ENCODE measurements at regions not wholly inside any gene's neighbourhood (a gene's known extent, or its start where the extent isn't known, plus 50 kb on each side); places are given as distances from the start of the nearest gene placed in this dataset.
"Not testable (repeated sequence)": the region's sequence is repeated elsewhere in the genome, so short reads cannot be mapped to it uniquely, and the experiment has no call there.

DNA sequence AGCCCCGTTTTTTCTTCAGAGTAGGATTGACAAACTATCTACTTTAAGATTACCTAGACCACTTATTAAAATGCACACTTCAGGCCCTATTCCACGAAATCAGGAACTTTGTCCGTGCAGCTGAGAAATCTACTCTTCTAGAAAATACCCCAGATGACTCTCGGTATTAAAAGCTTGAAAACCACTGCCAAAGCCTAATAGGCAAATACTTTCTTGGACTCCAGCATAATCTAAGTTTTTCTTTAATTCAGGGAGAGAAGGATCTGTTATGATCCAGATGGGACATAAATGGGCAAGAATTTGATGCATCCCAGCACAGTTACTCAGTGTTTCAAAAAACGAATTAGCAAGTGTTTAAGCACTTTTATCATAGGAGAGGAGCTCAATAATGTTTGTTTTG lies 94.5 kb downstream of the TMX1 start:
- DNase-seq: no peak
- no peaks in the 10 kb centered on the region for H3K36me3 Mint-ChIP-seq
- no peak overlapping the region for H3K27ac Mint-ChIP-seq
- H3K4me3 Mint-ChIP-seq: no peak overlapping the region
- H3K27me3 Mint-ChIP-seq: peaks cover 24% of the 10 kb centered on the region
- H3K4me1 Mint-ChIP-seq: no peaks in the 10 kb centered on the region
- no peaks in the 10 kb centered on the region for H3K9me3 Mint-ChIP-seq

DNA sequence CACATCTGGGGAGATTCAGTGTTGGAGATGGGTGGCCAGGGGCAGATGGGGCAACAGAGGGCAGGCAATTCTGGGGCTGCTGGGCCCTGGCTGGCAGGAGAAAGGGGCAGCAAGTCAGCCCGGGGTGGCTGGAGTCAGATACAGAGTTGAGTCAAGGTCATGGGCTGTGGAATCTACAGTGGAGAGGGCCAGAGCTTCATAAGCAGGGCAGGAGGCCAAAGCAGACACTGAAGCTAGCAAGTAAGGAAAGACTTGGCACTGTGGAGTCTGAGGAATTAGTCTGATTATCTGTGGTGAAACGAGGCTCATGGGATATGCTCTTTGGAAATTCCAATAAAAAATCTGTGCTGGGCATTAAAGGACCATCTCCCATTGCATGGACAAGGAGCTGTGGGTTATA lies 95.5 kb downstream of the TMX1 start:
- H3K4me1 Mint-ChIP-seq: no peaks in the 10 kb centered on the region
- no peak overlapping the region for H3K27ac Mint-ChIP-seq
- no peak overlapping the region for H3K4me3 Mint-ChIP-seq
- DNase-seq: no peak
- H3K9me3 Mint-ChIP-seq: no peaks in the 10 kb centered on the region
- peaks cover 18% of the 10 kb centered on the region for H3K27me3 Mint-ChIP-seq
- H3K36me3 Mint-ChIP-seq: no peaks in the 10 kb centered on the region

GRCh38 chr14:51335961-51336723 lies 96.1 kb downstream of the TMX1 start:
- no peaks in the 10 kb centered on the region for H3K4me1 Mint-ChIP-seq
- peaks cover 14% of the 10 kb centered on the region for H3K27me3 Mint-ChIP-seq
- H3K9me3 Mint-ChIP-seq: no peaks in the 10 kb centered on the region
- H3K4me3 Mint-ChIP-seq: no peak overlapping the region
- no peak overlapping the region for H3K27ac Mint-ChIP-seq
- no peak for DNase-seq
- H3K36me3 Mint-ChIP-seq: no peaks in the 10 kb centered on the region

GRCh38 chr14:51336734-51337133 lies 96.7 kb downstream of the TMX1 start:
- H3K27me3 Mint-ChIP-seq: peaks cover 12% of the 10 kb centered on the region
- no peak overlapping the region for H3K27ac Mint-ChIP-seq
- no peaks in the 10 kb centered on the region for H3K36me3 Mint-ChIP-seq
- no peak for DNase-seq
- H3K4me1 Mint-ChIP-seq: no peaks in the 10 kb centered on the region
- no peaks in the 10 kb centered on the region for H3K9me3 Mint-ChIP-seq
- H3K4me3 Mint-ChIP-seq: no peak overlapping the region

GRCh38 chr14:51337520-51337919 lies 97.5 kb downstream of the TMX1 start:
- Mint-ChIP-seq H3K9me3 (no peaks in the 10 kb centered on the region), H3K36me3 (no peaks in the 10 kb centered on the region), H3K27me3 (peaks cover 9% of the 10 kb centered on the region), H3K4me3 (no peak overlapping the region), H3K27ac (no peak overlapping the region), H3K4me1 (no peaks in the 10 kb centered on the region)
- no peak for DNase-seq

DNA sequence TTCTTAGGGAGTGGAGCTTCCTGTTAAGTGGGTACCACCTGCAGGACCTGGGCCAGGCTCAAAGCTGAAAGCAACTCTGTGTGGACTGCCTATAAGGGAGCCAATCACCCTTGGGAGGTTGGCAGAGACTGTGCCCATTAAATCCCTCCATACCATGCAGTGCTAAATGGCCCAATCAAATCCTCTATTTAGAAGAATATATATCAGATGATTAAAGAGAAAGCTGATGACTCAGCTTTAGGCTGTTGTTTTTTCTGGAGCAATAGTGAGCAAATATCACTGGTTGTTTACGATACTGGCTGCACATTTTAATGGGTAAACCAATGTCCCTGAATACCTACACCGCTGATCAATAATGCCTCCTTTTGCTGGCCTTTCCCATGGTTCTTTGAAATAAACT lies 101.3 kb downstream of the TMX1 start:
- Mint-ChIP-seq H3K9me3 (peaks cover 1% of the 10 kb centered on the region), H3K27ac (no peak overlapping the region), H3K36me3 (peaks cover 1% of the 10 kb centered on the region), H3K27me3 (no peaks in the 10 kb centered on the region), H3K4me1 (no peaks in the 10 kb centered on the region), H3K4me3 (no peak overlapping the region)
- DNase-seq: no peak

DNA sequence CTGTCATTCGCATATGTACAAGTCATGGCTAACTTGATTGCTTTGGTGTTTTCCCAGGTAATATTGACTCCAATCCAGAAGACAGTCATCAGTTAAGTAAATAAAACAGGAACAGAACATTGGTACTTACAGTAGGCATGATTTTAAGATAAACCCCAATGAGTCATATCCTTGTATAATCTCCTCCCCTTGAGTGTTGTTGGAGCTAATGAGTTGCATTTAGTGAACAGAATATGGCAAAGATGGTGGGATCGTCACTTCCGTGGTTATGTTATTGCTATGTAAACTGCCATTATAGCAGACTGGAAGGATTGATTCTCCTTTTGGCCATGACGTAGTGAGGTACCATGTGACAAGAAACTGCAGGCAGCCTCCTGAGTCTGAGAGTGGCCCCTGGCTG lies 102.2 kb downstream of the TMX1 start:
- no peak overlapping the region for H3K4me3 Mint-ChIP-seq
- no peak overlapping the region for H3K27ac Mint-ChIP-seq
- DNase-seq: no peak
- H3K36me3 Mint-ChIP-seq: peaks cover 1% of the 10 kb centered on the region
- peaks cover 4% of the 10 kb centered on the region for H3K9me3 Mint-ChIP-seq
- no peaks in the 10 kb centered on the region for H3K27me3 Mint-ChIP-seq
- no peaks in the 10 kb centered on the region for H3K4me1 Mint-ChIP-seq

- Mint-ChIP-seq H3K27me3 (no peaks in the 10 kb centered on the region), H3K4me3 (no peak overlapping the region), H3K9me3 (peaks cover 4% of the 10 kb centered on the region), H3K4me1 (no peaks in the 10 kb centered on the region), H3K36me3 (no peaks in the 10 kb centered on the region), H3K27ac (no peak overlapping the region)
- DNase-seq: no peak
Observed at GRCh38 chr14:51351997-51352396, 112.0 kb downstream of the TMX1 start.

DNA sequence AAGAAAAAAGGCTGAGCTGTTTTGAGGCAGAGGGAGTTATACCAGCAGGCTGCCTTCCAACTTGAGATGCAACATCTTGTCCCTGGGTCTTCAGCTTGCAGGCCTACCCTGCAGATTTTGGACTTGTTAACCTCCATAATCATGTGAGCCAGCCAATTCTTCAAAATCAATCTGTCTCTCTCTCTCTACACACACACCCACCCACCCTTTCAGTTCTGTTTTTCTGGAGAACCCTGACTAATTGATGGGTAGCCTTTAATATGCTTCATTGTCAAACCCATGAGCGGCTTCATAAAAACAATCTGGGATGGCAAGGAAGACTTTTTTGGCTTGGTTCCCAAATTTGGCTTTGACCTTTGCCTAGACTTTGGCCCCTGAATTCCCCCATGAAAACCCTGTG lies 113.9 kb downstream of the TMX1 start:
- H3K36me3 Mint-ChIP-seq: no peaks in the 10 kb centered on the region
- H3K9me3 Mint-ChIP-seq: no peaks in the 10 kb centered on the region
- H3K27me3 Mint-ChIP-seq: no peaks in the 10 kb centered on the region
- no peak overlapping the region for H3K4me3 Mint-ChIP-seq
- H3K27ac Mint-ChIP-seq: no peak overlapping the region
- no peaks in the 10 kb centered on the region for H3K4me1 Mint-ChIP-seq
- DNase-seq: no peak

DNA sequence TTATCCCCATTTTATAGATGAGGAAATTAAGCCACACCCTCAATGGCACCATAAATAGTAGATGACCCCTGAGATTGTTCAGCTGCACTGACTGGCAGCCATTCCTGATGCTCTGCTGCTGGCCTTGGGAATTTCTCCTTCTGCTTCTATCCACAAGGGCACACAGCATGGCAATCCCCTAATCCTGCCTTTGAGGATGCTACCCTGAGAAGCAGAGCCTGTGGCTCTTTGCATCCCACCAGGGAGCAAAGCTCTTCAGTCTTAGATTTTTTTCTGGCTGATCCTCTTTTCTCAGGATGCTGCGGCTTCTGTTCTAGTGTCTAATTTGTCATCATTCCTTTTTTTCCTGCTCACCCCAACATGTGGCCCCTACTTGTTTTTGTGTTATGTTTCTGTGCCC lies 114.8 kb downstream of the TMX1 start:
- no peaks in the 10 kb centered on the region for H3K27me3 Mint-ChIP-seq
- H3K27ac Mint-ChIP-seq: no peak overlapping the region

GRCh38 chr14:51356381-51356780 lies 116.3 kb downstream of the TMX1 start:
- H3K36me3 Mint-ChIP-seq: no peaks in the 10 kb centered on the region
- H3K27me3 Mint-ChIP-seq: no peaks in the 10 kb centered on the region
- H3K27ac Mint-ChIP-seq: no peak overlapping the region
- DNase-seq: no peak
- H3K9me3 Mint-ChIP-seq: no peaks in the 10 kb centered on the region
- no peak overlapping the region for H3K4me3 Mint-ChIP-seq
- H3K4me1 Mint-ChIP-seq: no peaks in the 10 kb centered on the region

More for the DNA sequence above, 114.8 kb downstream of the TMX1 start:
- no peak for DNase-seq
- no peaks in the 10 kb centered on the region for H3K4me1 Mint-ChIP-seq
- no peak overlapping the region for H3K4me3 Mint-ChIP-seq
- H3K9me3 Mint-ChIP-seq: no peaks in the 10 kb centered on the region
- no peaks in the 10 kb centered on the region for H3K36me3 Mint-ChIP-seq

DNA sequence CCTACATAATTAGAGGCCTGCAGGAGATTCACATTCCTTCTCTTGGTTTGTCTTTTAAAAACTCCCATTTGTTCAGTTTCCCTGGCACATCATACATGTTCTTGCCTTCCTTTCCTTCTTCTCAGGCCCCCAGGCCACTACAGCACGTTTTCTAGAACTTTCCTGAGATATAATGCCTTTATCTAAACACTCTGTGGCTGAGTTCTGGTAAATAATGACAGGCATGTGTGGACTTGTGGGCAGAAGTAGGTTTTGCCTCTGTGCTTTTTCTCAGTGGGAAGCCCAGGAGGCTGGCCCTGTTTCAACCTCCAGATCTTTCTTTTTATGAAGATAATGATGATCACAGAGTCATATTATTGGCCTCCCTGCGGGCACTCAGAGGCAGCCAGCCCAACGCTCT lies 117.2 kb downstream of the TMX1 start:
- Mint-ChIP-seq H3K4me3 (no peak overlapping the region), H3K36me3 (no peaks in the 10 kb centered on the region), H3K9me3 (no peaks in the 10 kb centered on the region), H3K4me1 (no peaks in the 10 kb centered on the region), H3K27me3 (no peaks in the 10 kb centered on the region), H3K27ac (no peak overlapping the region)
- DNase-seq: no peak

- H3K9me3 Mint-ChIP-seq: no peaks in the 10 kb centered on the region
- H3K27ac Mint-ChIP-seq: no peak overlapping the region
Observed at GRCh38 chr14:51360592-51360991, 120.5 kb downstream of the TMX1 start.

DNA sequence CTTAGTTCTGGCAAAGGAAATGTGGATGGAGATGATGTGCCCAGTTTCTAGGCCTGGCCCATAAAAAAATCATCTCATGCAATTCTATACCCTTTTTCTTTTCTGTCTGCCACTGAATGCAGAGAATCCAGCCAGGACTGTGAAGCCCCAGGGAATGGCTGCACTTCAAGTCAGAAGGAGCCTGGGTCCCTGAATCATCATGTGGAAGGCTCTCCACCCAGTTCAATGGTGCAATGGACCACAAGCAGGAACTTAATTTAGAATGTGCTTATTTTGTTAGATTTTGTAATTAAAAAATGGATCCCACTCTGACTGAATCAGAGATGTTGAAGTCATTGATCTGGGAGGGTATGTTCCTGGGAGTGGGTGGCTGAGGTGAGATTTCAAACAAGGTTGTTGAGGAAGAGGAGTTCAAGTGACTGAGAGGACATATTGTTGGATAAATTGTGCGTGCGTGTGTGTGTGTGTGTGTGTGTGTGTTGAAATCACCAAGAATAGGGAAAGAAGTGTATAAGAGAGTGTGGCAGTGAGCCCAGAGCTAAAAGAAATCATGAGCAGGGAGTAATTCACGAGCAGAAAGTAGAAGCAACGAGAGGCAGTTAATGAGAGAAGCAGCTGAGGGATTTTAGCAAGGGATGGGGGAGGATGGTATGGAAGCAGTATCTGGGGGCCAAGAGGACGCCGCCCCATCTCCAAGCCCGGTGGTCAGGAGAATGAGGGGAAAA lies 125.4 kb downstream of the TMX1 start:
- Mint-ChIP-seq H3K27ac (no peak overlapping the region), H3K4me1 (no peaks in the 10 kb centered on the region), H3K36me3 (no peaks in the 10 kb centered on the region), H3K4me3 (no peak overlapping the region), H3K9me3 (no peaks in the 10 kb centered on the region), H3K27me3 (peaks cover 11% of the 10 kb centered on the region)
- no peak for DNase-seq

More at GRCh38 chr14:51360592-51360991, 120.5 kb downstream of the TMX1 start:
- DNase-seq: no peak
- no peaks in the 10 kb centered on the region for H3K36me3 Mint-ChIP-seq
- no peaks in the 10 kb centered on the region for H3K27me3 Mint-ChIP-seq
- H3K4me3 Mint-ChIP-seq: no peak overlapping the region
- H3K4me1 Mint-ChIP-seq: no peaks in the 10 kb centered on the region

DNA sequence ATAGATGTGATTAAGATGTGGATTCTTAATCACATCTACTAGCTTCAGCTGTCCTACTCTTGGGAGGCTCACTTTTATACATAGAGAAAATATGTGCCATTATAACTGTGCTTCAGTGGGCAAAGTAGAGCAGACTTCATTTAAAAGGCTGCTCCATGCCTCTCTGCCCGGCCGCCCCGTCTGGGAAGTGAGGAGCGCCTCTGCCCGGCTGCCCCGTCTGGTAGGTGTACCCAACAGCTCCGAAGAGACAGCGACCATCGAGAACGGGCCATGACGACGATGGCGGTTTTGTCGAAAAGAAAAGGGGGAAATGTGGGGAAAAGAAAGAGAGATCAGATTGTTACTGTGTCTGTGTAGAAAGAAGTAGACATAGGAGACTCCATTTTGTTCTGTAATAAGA lies 126.4 kb downstream of the TMX1 start:
- peaks cover 15% of the 10 kb centered on the region for H3K27me3 Mint-ChIP-seq
- not testable (repeated sequence) for H3K36me3 Mint-ChIP-seq, H3K4me3 Mint-ChIP-seq

More for the DNA sequence above, 126.4 kb downstream of the TMX1 start:
- H3K9me3 Mint-ChIP-seq, H3K4me1 Mint-ChIP-seq, H3K27ac Mint-ChIP-seq, DNase-seq: not testable (repeated sequence)
